GM12878 (cell line): ENCODE measurements at regions not wholly inside any gene's neighbourhood (a gene's known extent, or its start where the extent isn't known, plus 50 kb on each side); places are given as distances from the start of the nearest gene placed in this dataset.

ENCODE experiments used
- ATAC-seq: fragments of 200-7000 bp; cut with Tn5 transposase; 3 replicates; pipeline ENCODE4 v1.9.1; 2020; ENCODE audit warnings: mild to moderate bottlenecking, moderate library complexity
- BruUV-seq: library from RNA; stranded (reverse); fragments of 400-500 nt; replicated peaks from 2 replicates; lab custom pipeline; 2021; lab: Mats Ljungman, UMichigan
- CTCF ChIA-PET: fragments of 300-600 bp; sonication (Branson Sonifier 250); formaldehyde crosslinking; extraction: SDS; loops from one replicate; lab custom pipeline; 2021; ENCODE audit warnings: inconsistent platforms; lab: Yijun Ruan, JAX
- POLR2A ChIA-PET: fragments of 350-600 bp; formaldehyde crosslinking; extraction: SDS; loops from one replicate; lab custom pipeline; 2021; ENCODE audit warnings: inconsistent platforms; lab: Charles Lee
- RAD21 ChIA-PET: fragments of 300-600 bp; sonication (Branson Sonifier 250); formaldehyde crosslinking; loops from one replicate; lab custom pipeline; 2023; ENCODE audit warnings: antibody characterized with exemption; ENCODE audit not compliant: unreplicated experiment; lab: Charles Lee
- SMC1A ChIA-PET: fragments of 300-600 bp; sonication (Branson Sonifier 250); formaldehyde crosslinking; loops from one replicate; lab custom pipeline; 2023; ENCODE audit not compliant: unreplicated experiment, uncharacterized antibody; lab: Charles Lee
- DNase-seq: peaks from one replicate; pipeline ENCODE4 v3.0.0-alpha.2; 2011; ENCODE audit warnings: low read depth, low spot score
- FAIRE-seq: peaks from 3 replicates; lab custom pipeline; 2011; peaks lifted over from hg19 to GRCh38; lab: Jason Lieb, UNC
- H2AFZ ChIP-seq: 2 replicates; pipeline ENCODE4 v1.6.0; 2011; ENCODE audit warnings: low read depth, low read length, control low read depth; ENCODE audit not compliant: control insufficient read depth
- H3K27ac ChIP-seq: 2 replicates; pipeline ENCODE4 v1.5.1; 2011; ENCODE audit warnings: control low read depth; ENCODE audit not compliant: control insufficient read depth, insufficient read depth
- H3K27me3 ChIP-seq, 2 experiments: replicated peaks in 1 of 2; 2 replicates each; pipeline versions ENCODE4 v1.6.0 to v1.6.1; 2011; ENCODE audit warnings: low read length in 1 of 2; ENCODE audit not compliant: control insufficient read depth in 2 of 2, insufficient read depth in 2 of 2
- H3K36me3 ChIP-seq, 2 experiments: 2 replicates each; pipeline ENCODE4 v1.5.1; 2011; ENCODE audit warnings: low read length in 1 of 2; ENCODE audit not compliant: control insufficient read depth in 2 of 2, insufficient read depth in 2 of 2
- H3K4me1 ChIP-seq: 2 replicates; pipeline ENCODE4 v1.6.1; 2011; ENCODE audit warnings: mild to moderate bottlenecking, low read length, moderate library complexity, mixed read lengths; ENCODE audit not compliant: control insufficient read depth, insufficient read depth
- H3K4me2 ChIP-seq: 2 replicates; pipeline ENCODE4 v1.6.0; 2011; ENCODE audit warnings: control low read depth; ENCODE audit not compliant: control insufficient read depth, insufficient read depth
- H3K4me3 ChIP-seq: fragments of 200-600 bp; sonication (generic); 2 replicates; pipeline ENCODE4 v1.5.1; 2016
- H3K79me2 ChIP-seq: 2 replicates; pipeline ENCODE4 v1.6.0; 2011; ENCODE audit warnings: low read length; ENCODE audit not compliant: control insufficient read depth, insufficient read depth
- H3K9ac ChIP-seq: 2 replicates; pipeline ENCODE4 v1.8.0; 2011; ENCODE audit warnings: low read length, control low read depth, mixed read lengths; ENCODE audit not compliant: control insufficient read depth, insufficient read depth
- H3K9me3 ChIP-seq: replicated peaks from 3 replicates; pipeline ENCODE4 v1.5.1; 2011; ENCODE audit warnings: mild to moderate bottlenecking, low read length; ENCODE audit not compliant: control insufficient read depth, insufficient read depth
- H4K20me1 ChIP-seq: 2 replicates; pipeline ENCODE4 v1.6.0; 2011; ENCODE audit not compliant: control insufficient read depth, insufficient read depth
- ATF2 ChIP-seq: IDR thresholded peaks from 2 replicates; pipeline ENCODE4 v1.6.1; 2012; ENCODE audit warnings: low read length, inconsistent platforms
- E2F8 ChIP-seq: fragments of 450-650 bp; IDR thresholded peaks from 2 replicates; pipeline ENCODE4 v1.6.1; 2018; ENCODE audit warnings: mild to moderate bottlenecking, low read depth, moderate library complexity; ENCODE audit not compliant: partially characterized antibody
- EED ChIP-seq: sonication (generic); IDR thresholded peaks from 2 replicates; pipeline ENCODE4 v1.6.1; 2016; ENCODE audit warnings: antibody characterized with exemption, low read depth
- MYC ChIP-seq: IDR thresholded peaks from 2 replicates; pipeline ENCODE4 v1.6.1; 2011; ENCODE audit warnings: mild to moderate bottlenecking, low read length, moderate library complexity, inconsistent platforms; ENCODE audit not compliant: insufficient read depth, insufficient replicate concordance, insufficient read length, severe bottlenecking
- SPI1 ChIP-seq: IDR thresholded peaks from 2 replicates; pipeline ENCODE4 v1.6.1; 2011; ENCODE audit warnings: low read depth, mild to moderate bottlenecking, low read length, moderate library complexity, borderline replicate concordance; ENCODE audit not compliant: insufficient read depth
- WGBS: methylation state at CpG from one replicate; pipeline ENCODE4 v1.1.6; 2016; ENCODE audit warnings: low lambda C conversion rate; ENCODE audit not compliant: insufficient replicate concordance, insufficient coverage; ENCODE audit errors: missing lambda C conversion rate; 5-methylcytosine and 5-hydroxymethylcytosine counted together
- in situ Hi-C: fragments of 300-500 bp; cut with MboI; formaldehyde crosslinking; loops from 9 replicates; pipeline ENCODE4 v1.14.3; 2018; ENCODE audit warnings: mixed read lengths
- intact Hi-C: fragments of 100-400 bp; cut with micrococcal nuclease; formaldehyde crosslinking; loops from one replicate; pipeline ENCODE4 v1.14.2; 2022; ENCODE audit not compliant: unreplicated experiment

GRCh38 chr15:55033574-55033973 is 163.2 kb downstream of the RSL24D1 start (continued):
- no peak for TF ChIP-seq ATF2
- TF ChIP-seq E2F8, result no peak

GRCh38 chr15:55031727-55032126 is 165.0 kb downstream of the RSL24D1 start:
- Histone ChIP-seq H2AFZ (no peak overlapping the region), H3K9ac (no peak overlapping the region), H3K4me2 (no peak overlapping the region), H3K27ac (no peak overlapping the region), H3K4me1 (no peaks in the 10 kb centered on the region), H3K36me3 (no peaks in the 10 kb centered on the region), H3K9me3 (no peaks in the 10 kb centered on the region), H4K20me1 (no peaks in the 10 kb centered on the region), H3K27me3 (no peaks in the 10 kb centered on the region), H3K79me2 (no peaks in the 10 kb centered on the region), H3K4me3 (no peak overlapping the region)
- RAD21 ChIA-PET, result interaction anchor here (0.7 to 1.1 kb wide), 2 partner anchors 404 to 761 kb away, joined by 3 read pairs; no protein-coding TSS in a partner anchor
- intact Hi-C loops, result no loop called here
- in situ Hi-C loops, result no loop called here
- CTCF ChIA-PET, result interaction anchor here (0.8 to 1.3 kb wide), 3 partner anchors 10 to 68 kb away, joined by 3 to 4 read pairs (median 3); no protein-coding TSS in a partner anchor
- WGBS, result 23% methylated on average over 5 of the region's 5 CpGs
- BruUV-seq, result no TSS peak
- POLR2A ChIA-PET, result interaction anchor here (0.9 kb wide), 1 partner anchor 10 kb away, joined by 3 read pairs; no protein-coding TSS in a partner anchor
- DNase-seq (no peak), FAIRE-seq (no peak), ATAC-seq (no peak)
- TF ChIP-seq EED (no peak), MYC (no peak), SPI1 (peak; percentile 8; the same call in 1 of the 2 replicates)
- SMC1A ChIA-PET, result interaction anchor here (0.7 to 1.6 kb wide), 6 partner anchors 13 to 1068 kb away, joined by 3 read pairs; no protein-coding TSS in a partner anchor
